ENCODE measurements at regions not wholly inside any gene's neighbourhood (a gene's known extent, or its start where the extent isn't known, plus 50 kb on each side); places are given as distances from the start of the nearest gene placed in this dataset.

- TF ChIP-seq CTCF (IDR thresholded peaks at IDR 0.05; ENCODE audit: insufficient read depth, low read length) (no peak), POLR2AphosphoS5 (IDR thresholded peaks at IDR 0.05; ENCODE audit: low read depth) (no peak), GABPA (IDR thresholded peaks at IDR 0.05; ENCODE audit: low read depth) (no peak), REST (IDR thresholded peaks at IDR 0.05; ENCODE audit: insufficient replicate concordance, low read depth) (no peak)
Measured at GRCh38 chr2:175323162-175323561, 141.7 kb upstream of the ATP5MC3 start.

Data from HL-60 (cell line).